COLO668 (cell line): ENCODE measurements at regions not wholly inside any gene's neighbourhood (a gene's known extent, or its start where the extent isn't known, plus 50 kb on each side); places are given as distances from the start of the nearest gene placed in this dataset.
"Not testable (repeated sequence)": the region's sequence is repeated elsewhere in the genome, so short reads cannot be mapped to it uniquely, and the experiment has no call there.

Experiments used
- DNase-seq: peaks from one replicate; lab custom pipeline; 2025; ENCODE audit not compliant: unreplicated experiment; lab: John Stamatoyannopoulos, UW

DNA sequence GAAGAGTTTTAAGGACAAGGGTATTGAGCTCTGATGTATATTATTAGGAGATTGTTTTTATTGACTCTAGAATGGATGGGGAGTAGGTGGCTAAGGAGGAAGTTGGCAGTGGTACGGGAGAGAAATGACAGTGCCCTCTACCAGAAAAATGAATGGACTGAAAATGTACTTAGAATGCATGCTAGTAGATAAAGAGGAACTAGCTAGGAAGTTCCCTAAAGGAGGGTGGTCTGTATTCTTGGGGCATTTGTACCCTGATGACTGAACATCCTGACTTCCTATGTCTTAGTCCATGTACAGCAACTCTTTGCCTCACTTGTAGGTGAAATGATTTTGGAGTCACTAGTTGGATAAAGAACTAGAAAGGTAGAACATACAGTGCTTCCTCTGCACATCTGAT lies 581.5 kb upstream of the RBFOX1 start:
- DNase-seq = no peak

DNA sequence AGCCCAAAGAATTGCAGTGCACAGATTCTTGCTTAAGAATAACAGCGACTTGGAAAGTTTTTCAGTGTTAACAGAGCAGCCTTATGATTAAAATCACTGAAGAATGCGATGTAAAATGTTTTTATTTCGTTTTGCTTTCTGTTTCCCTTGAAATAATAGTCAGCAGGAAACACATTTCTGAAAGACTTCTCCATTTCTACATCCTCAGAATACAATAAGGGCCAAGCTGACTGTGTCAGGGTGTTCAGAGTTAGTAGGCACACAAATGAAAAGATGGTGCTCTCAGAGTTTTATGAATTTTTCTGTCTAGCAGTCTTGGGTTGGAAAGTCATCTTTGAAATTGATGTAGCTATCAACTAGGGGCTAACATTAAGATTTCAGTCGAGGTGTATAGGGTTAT lies 582.9 kb upstream of the RBFOX1 start:
- no peak for DNase-seq

DNA sequence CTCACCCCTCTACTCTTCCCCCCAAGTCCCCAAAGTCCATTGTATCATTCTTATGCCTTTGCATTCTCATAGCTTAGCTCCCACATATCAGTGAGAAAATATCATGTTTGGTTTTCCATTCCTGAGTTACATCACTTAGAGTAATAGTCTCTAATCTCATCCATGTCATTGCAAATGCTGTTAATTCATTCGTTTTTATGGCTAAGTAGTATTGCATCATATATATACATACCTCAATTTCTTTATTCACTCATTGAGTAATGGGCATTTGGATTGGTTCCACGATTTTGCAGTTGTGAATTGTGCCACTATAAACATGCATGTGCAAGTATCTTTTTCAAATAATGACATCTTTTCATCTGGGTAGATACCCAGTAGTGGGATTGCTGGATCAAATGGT lies 596.3 kb upstream of the RBFOX1 start:
- DNase-seq = not testable (repeated sequence)

DNA sequence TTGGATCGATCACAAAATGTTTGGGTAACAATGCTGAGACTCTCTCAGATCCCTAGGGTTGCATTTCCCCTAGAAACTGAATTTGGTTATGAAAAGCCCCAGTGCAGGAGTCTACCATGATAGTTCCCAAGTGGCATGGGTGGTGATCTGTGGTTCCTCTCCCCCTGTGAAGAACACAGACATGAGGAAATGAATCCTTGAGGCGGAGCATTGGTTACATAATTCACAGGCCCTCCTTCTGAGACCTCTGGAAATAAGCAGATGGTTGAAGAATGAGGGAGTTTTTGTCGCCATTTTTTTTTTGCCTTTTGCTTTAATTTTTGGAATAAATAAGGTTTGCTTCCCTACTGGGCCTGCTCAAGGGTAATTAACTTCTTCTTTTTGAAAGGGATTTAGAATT lies 597.0 kb upstream of the RBFOX1 start:
- DNase-seq = no peak

DNA sequence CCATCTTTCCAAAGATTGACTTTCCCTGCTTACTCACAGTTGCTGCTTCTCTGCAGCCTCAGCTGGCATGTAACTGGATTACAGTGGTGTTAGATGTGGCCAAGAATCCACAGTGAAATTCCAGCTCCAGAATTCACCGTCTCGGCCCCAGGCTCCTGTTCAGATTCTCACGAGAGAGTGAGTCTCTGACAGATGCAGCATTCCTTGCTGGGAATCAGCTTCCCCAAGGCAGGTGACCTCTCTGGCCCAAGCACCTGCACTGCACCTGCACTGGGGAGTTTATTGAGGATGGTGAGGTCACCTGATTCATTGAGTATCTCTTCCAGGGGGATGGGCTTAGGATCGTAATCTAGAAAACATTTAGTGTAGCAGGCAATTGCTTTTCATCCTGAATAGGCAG lies 600.5 kb upstream of the RBFOX1 start:
- no peak for DNase-seq

DNA sequence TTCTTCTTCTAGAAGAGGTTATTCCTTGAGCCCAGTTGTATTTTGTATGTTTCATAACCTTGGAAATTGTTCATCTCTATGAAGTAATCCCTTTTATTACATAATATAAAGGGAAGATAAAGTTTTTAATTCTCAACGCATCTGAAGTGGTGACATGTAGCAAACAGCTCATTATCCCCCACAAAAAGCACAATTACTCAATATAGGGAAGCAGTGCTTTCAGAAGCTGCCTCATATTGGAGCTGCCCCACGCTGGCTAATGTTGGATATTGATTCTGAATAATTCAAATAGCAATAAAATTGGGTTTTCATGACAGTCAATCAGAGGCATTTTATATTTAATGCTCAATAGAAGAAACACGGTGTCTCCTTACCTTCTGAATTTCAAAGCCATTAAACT lies 604.3 kb upstream of the RBFOX1 start:
- DNase-seq = no peak

DNA sequence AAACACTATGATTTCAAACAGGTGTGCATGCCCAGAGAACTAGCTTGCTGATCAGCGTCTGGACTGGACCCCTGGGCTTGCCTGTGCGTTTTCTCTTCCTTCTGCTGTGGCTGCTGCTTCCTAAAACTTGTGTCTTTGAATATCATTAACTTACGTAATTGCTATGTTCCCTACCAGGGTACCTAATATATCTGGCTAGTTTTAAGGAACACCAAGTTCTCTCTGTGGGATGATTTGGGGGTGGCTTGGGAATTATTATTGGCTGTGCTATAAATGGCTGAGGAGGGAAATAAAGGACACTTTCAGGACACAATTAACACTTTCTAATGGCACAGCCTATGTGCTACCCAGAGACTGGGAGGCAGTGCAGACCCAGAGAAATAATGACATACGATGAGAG lies 606.0 kb upstream of the RBFOX1 start:
- no peak for DNase-seq

DNA sequence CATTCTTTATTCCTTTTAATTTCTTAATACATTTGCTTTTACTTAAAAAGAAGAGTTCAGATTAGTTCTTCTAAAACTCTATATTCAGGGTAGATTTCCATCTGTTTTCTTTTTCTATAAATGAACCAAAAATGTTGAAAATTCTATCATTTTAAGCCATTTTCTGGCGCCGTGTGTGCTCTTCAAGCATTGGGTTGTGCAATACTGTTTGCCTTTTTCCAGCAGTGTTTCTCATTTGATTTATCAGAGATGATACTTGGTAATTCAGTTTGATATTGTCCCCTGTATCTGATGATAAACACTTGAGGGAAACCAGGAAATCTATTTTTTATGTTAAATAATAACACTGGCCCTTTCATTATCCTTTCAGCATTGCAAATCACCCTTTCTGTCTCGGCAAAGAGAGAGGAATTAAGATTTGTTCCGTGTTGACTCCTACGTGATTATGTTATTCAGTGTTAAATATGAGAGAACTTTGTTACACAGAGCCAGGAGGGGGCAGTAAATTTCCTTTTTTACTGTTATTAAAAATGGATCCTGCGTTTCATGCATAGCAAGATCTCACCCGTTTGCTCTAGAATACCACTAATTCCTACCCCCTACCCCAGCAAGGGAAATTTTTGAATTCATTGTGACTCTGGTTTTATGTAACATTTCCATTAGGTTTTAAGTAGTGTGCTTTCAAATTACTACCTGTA lies 606.9 kb upstream of the RBFOX1 start:
- no peak for DNase-seq

DNA sequence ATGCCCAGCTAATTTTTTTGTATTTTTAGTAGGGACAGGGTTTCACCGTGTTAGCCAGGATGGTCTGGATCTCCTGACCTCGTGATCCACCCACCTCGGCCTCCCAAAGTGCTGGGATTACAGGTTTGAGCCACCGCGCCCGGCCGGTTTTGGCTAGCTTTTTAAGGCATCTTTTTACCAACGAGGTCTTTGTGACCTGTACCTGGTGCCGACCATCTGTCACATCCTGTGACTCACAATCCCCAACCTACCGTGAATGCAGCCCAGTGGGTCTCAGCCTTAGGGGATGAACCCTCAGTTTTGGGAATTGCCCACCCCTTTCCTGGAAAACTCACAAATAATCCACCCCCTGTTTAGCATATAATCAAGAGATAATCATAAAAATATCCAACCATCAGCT lies 607.4 kb upstream of the RBFOX1 start:
- DNase-seq = not testable (repeated sequence)

DNA sequence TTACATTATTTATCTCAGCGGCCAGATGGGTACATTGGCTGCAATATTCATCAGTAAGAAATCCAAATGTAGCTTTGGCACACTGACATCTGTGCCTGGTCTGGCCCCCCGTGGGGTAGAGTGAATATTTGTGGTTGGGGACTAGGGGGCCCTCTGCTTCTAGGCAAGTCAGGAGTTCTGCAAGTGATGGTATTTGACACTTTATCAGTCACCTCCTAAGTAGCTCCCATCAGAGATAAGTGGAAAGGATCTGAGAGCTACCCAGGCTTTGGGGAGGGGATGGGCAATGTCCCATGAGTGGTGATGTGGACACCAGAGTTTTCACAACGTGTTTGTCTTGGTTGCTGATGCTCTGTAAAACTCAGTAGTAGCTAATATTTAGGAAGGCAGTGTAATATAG lies 609.9 kb upstream of the RBFOX1 start:
- DNase-seq = no peak

DNA sequence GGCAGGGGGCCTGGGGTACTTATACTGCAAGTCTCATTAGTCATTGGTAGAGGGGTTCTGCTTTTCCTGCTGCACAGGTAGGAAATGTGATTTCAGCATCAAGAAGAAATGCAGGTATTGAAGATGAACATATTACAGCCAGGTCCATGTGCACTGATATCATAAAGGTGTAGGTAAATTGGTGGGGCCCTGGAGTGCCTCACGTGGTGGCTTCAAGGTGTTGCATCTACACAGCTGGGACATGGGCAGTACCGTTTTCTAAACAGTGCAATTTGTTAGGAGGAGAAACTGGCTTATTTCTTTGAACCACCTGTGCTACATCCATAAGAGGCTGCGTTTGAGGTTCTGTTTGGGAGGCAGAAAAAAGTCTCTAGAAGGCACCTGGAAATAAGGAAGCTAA lies 618.1 kb upstream of the RBFOX1 start:
- no peak for DNase-seq

DNA sequence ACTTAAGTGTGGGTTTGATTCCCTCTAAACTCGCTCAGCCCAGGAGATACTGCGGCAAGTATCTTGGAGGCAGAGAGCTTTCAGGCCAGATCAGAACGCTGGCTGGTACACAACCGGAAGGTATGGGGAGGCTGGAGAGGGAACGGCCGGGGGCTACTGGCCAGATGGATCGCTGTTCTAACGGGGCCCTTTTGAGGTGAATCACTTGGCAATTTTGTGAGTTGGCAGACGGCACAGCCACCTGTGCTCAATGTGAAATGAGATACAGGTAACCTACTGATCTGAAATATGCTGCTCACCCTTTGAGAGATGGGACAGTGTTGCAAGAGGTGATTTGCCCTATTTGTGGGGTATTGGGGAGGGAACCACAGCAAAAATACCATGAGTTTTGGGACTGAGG lies 622.9 kb upstream of the RBFOX1 start:
- DNase-seq = no peak

DNA sequence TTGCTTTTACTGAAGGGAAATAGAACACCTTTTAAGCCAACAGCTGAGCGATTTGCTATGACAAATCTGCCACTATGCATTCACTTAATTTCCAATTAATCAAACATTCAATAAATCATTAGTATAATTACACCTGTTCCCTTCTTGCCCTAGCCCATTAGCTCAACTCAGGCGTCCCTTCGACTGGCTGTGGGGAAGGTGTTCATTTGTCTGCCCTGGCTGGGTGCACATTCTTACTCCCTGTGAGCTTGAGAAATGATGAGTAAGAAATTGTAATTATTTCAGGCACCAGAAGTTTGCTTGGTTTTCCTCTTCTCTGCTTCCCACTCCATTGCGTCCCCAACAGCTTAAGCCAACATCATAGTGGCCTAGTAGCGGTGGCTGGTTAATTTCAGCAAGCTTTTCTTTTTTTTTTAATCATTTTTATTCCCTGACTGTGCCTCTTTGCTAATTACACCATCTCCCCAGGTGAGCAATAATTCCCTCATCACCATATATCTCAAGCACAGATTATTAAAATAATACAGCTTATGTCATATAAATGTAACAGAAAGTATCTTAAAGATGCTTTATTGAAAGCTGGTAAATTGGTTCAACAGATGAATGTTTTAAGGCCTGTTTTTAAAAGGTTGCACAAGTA lies 623.9 kb upstream of the RBFOX1 start:
- no peak for DNase-seq

DNA sequence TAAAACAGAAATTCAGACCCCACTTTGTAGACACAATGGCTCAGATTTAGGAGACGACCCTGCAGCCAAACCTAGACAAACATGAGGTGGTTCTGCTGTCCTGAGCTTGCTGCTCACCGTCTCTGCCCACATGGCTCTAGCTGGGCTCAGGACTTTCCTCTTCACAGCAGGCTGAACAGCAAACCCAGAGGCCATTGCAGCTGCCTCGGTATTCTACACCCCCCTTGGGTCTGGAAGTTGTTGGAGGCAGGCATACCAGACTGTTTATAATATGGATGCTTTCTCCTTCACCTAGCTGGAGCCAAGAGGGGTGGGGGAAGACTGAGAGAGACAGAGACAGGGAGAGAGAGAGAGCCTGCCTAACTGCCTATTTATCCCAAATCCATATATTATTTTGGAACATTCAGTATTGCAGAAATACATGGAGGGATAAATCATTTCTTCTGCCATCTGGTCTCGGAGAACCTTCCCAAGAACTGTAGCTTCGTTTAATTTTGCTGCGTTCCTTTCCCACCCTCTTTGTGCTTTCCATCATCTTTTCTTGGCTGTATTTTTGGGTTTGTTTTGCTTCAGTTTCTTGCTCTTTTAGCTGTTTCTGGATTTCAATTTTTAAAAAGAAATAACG lies 628.2 kb upstream of the RBFOX1 start:
- DNase-seq = no peak

DNA sequence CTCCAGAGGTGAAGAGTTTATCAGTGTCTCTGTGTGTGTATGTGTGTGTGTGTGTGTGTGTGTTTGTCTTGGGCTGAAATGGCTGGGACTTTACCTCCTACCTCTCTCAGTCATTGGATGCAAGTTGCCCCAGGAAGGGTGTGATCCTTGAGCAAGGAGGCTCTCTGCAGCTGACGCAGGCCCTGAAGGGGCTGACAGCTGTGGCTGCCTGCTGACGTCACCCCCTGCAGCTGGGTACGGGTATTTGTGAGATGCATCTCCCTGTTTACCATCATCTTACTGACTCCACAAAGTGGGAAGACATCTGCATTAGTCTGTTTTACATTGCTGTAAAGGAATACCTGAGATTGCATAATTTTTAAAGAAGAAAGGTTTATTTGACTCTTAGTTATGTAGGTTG lies 631.5 kb upstream of the RBFOX1 start:
- DNase-seq = no peak

DNA sequence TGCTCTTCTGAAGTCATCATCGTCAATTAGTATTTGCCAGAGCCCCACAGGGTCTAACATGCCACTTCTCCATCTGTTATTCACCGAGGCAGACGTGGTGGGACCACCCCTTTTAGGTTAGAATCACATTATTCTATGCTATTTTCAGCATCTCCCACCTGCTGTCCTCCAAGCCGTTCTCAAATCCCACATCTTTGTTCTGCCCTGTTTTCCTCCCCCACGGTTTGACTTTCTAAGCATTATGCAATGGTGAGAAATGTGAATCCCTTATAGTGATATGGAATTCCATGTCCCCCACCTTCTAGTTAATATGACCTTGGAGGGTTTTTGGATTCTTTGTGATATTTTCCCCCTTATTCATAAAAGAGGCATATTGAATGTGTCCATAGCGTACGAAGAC lies 634.1 kb upstream of the RBFOX1 start:
- no peak for DNase-seq

DNA sequence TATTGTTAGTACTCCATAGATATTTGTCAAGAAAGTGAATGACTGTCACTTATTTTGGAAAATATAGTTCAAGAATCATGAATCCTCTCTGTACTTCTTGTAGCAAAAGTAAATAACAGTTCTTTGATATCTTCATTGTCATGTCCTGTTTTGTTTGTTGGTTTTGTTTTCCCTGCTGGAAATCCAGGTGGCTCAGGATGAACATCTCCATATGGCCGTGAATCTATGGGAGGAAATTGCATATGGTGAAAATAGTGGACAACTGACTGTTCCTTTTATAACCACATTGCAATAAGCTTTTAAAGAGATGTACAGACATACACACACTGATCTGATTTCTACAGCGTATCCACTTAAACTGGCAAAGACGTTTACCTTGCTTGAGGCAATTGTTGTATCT lies 637.0 kb upstream of the RBFOX1 start:
- no peak for DNase-seq

DNA sequence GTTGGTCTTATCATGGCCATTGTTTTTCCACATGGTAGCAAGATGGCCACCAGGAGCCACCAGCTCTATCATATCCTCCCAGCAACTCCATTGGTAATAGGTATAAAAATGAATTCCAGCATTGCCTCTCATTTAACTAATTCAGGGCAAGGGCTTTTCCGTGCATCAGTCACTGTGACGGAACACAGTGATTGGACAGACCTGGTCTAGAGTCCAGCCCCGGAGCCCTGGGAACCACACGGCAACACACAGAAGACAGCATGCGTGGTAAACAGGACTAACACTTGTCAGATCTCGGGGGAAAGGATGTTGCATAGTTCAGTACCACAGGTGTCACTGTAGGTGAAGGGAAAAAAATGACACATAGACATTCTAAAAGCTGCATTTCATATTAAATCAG lies 638.0 kb upstream of the RBFOX1 start:
- DNase-seq = no peak

DNA sequence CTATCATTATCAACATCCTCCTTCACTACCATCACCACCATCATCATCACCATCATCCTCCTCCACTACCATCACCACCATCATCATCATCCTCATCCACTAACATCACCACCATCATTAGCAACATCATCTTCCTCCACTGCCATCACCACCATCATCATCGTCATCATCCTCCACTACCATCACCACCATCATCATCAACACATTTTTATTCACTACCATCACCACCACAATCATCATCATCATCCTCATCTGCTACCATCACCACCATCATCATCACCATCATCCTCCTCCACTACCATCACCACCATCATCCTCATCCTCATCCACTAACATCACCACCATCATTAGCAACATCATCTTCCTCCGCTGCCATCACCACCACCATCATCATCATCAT lies 639.2 kb upstream of the RBFOX1 start:
- not testable (repeated sequence) for DNase-seq

DNA sequence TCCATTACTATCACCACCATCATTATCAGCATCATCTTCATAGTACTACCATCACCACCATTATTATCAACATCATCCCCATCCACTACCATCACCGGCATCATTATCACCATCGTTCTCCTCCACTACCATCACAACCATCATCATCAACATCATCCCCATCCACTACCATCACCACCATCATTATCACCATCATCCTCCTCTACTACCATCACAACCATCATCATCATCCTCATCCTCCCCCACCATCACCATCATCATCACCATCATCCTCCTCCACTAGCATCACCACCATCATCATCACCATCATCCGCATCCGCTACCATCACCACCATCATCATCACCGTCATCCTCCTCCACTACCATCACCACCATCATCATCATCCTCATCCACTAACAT lies 639.8 kb upstream of the RBFOX1 start:
- DNase-seq = no peak

DNA sequence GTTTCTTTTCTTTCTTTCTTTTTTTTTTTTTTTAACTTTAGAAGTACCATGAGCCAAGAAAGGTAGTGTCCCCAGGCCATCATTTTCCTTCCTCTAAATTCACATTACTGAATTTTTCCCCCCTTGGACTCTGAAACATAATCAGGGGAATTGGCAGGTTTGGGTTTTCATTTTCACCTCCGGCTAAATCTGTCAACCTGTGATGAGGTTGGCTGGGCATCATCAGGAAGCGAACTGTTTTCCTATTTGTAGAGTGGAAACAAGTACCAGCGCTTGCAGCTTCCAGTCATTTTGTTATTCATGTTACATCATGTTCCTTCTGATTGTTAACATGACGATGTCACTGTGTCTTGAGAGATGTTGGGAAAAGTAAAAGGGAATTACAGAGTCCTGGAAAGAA lies 641.9 kb upstream of the RBFOX1 start:
- no peak for DNase-seq

DNA sequence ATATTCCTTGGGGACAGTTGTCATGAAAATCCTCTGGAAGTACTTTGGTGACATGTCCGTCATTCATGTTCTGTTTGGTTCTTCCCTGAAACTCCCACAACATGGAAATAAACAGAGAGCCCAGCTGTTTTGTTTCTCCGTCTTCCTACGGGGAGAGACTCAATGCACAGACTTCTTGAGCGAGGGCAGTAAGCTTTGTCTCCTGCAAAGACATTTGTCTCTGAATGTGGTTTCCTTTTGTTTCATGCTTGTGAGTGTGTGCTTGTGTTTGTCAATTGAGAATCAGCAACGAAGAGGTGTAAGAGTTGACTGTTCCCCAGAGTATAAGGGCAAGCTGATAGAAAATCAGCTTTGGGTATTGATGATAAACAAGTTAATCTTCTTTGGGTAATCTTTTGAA lies 643.0 kb upstream of the RBFOX1 start:
- no peak for DNase-seq

DNA sequence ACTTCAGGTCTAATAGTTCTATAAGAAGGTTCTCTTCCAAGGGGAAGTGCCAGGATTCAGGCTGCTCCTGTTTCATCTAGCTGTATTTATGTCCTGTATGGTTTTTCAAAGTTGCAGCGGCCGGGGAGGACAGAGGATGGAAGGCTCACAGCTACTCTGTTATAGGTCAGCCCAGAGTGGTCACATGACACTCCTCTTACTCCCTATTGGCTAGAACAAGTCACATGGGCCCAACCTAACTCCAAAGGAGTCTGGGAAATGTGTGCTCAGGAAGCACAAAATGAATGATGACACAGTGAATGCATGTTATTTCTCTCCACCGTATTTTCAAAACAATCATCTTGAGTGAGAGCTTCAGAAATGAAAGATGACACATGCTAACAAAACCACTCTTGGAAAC lies 645.1 kb upstream of the RBFOX1 start:
- DNase-seq = no peak
